ENCODE measurements at regions not wholly inside any gene's neighbourhood (a gene's known extent, or its start where the extent isn't known, plus 50 kb on each side); places are given as distances from the start of the nearest gene placed in this dataset.
"Not testable (repeated sequence)": the region's sequence is repeated elsewhere in the genome, so short reads cannot be mapped to it uniquely, and the experiment has no call there.

GRCh38 chr14:88098163-88098562 lies 93.2 kb downstream of the GPR65 start:
- Histone ChIP-seq H3K9me2 (replicated peaks; ENCODE audit: low read length) (no peaks in the 10 kb centered on the region), H3K36me3 (ENCODE audit: low read depth, low read length) (no peaks in the 10 kb centered on the region), H3K27ac (ENCODE audit: low read length) (no peak overlapping the region), H3K27me3 (ENCODE audit: low read length) (no peaks in the 10 kb centered on the region), H3K9me3 (ENCODE audit: low read length) (no peaks in the 10 kb centered on the region), H2AFZ (ENCODE audit: low read length) (no peak overlapping the region), H4K20me1 (ENCODE audit: low read length) (no peaks in the 10 kb centered on the region), H3K4me3 (ENCODE audit: low read length) (no peak overlapping the region), H3K4me2 (ENCODE audit: low read length) (no peak overlapping the region), H3F3A (ENCODE audit: low read length, unreplicated experiment) (no peaks in the 10 kb centered on the region), H3K9ac (ENCODE audit: low read length) (no peak overlapping the region), H3K79me2 (ENCODE audit: low read length) (no peaks in the 10 kb centered on the region), H3K4me1 (ENCODE audit: insufficient read depth, low read length) (no peaks in the 10 kb centered on the region)
- no TSS peak for BruUV-seq (replicated peaks)
- TF ChIP-seq EZH2 (IDR thresholded peaks at IDR 0.05; ENCODE audit: low read length, unreplicated experiment) (no peak), CTCF (conservative IDR thresholded peaks at IDR 0.05; ENCODE audit: low read depth, low read length) (no peak), EZH2phosphoT487 (IDR thresholded peaks at IDR 0.05; ENCODE audit: borderline replicate concordance, low read length) (no peak)
- DNase-seq (no peak), ATAC-seq (no peak)
- CTCF ChIA-PET: no interaction called here
- intact Hi-C loops (cut with micrococcal nuclease): no loop called here
- POLR2A ChIA-PET (ENCODE audit: unreplicated experiment): no interaction called here

- no peaks in the 10 kb centered on the region for H4K20me1 ChIP-seq (ENCODE audit: low read length)
- 0 out of 2 replicates have a peak, but pooled peaks cover 3% of the 10 kb centered on the region for H3K9me3 ChIP-seq (ENCODE audit: low read length)
- H3K9me2 ChIP-seq (replicated peaks; ENCODE audit: low read length): no peaks in the 10 kb centered on the region
- no peak overlapping the region for H3K4me2 ChIP-seq (ENCODE audit: low read length)
- H3K79me2 ChIP-seq (ENCODE audit: low read length): no peaks in the 10 kb centered on the region
- ATAC-seq (no peak), DNase-seq (no peak)
- no peaks in the 10 kb centered on the region for H3K4me1 ChIP-seq (ENCODE audit: insufficient read depth, low read length)
- no peaks in the 10 kb centered on the region for H3K36me3 ChIP-seq (ENCODE audit: low read depth, low read length)
- no peak for TF ChIP-seq CTCF (conservative IDR thresholded peaks at IDR 0.05; ENCODE audit: low read depth, low read length)
- no peak for TF ChIP-seq EZH2 (IDR thresholded peaks at IDR 0.05; ENCODE audit: low read length, unreplicated experiment)
- no peak for TF ChIP-seq EZH2phosphoT487 (IDR thresholded peaks at IDR 0.05; ENCODE audit: borderline replicate concordance, low read length)
- no peak overlapping the region for H3K9ac ChIP-seq (ENCODE audit: low read length)
- H3K4me3 ChIP-seq (ENCODE audit: low read length): no peak overlapping the region
- intact Hi-C loops (cut with micrococcal nuclease): no loop called here
- BruUV-seq (replicated peaks): no TSS peak
- no peaks in the 10 kb centered on the region for H3F3A ChIP-seq (ENCODE audit: low read length, unreplicated experiment)
- H3K27me3 ChIP-seq (ENCODE audit: low read length): no peaks in the 10 kb centered on the region
- H3K27ac ChIP-seq (ENCODE audit: low read length): no peak overlapping the region
- ChIA-PET CTCF (no interaction called here), POLR2A (ENCODE audit: unreplicated experiment) (no interaction called here)
- no peak overlapping the region for H2AFZ ChIP-seq (ENCODE audit: low read length)
Measured at GRCh38 chr14:88104710-88105109, 99.8 kb downstream of the GPR65 start.

- Histone ChIP-seq H3K36me3 (ENCODE audit: low read depth, low read length) (no peaks in the 10 kb centered on the region), H3K9me3 (ENCODE audit: low read length) (0 out of 2 replicates have a peak, but pooled peaks cover 3% of the 10 kb centered on the region), H3K4me1 (ENCODE audit: insufficient read depth, low read length) (no peaks in the 10 kb centered on the region), H3K4me3 (ENCODE audit: low read length) (no peak overlapping the region), H3K27me3 (ENCODE audit: low read length) (no peaks in the 10 kb centered on the region), H3K9ac (ENCODE audit: low read length) (no peak overlapping the region), H3K79me2 (ENCODE audit: low read length) (no peaks in the 10 kb centered on the region), H3F3A (ENCODE audit: low read length, unreplicated experiment) (no peaks in the 10 kb centered on the region), H4K20me1 (ENCODE audit: low read length) (no peaks in the 10 kb centered on the region), H3K9me2 (replicated peaks; ENCODE audit: low read length) (no peaks in the 10 kb centered on the region), H2AFZ (ENCODE audit: low read length) (no peak overlapping the region), H3K27ac (ENCODE audit: low read length) (no peak overlapping the region), H3K4me2 (ENCODE audit: low read length) (no peak overlapping the region)
- POLR2A ChIA-PET (ENCODE audit: unreplicated experiment): no interaction called here
- DNase-seq (no peak), ATAC-seq (no peak)
- CTCF ChIA-PET: no interaction called here
- TF ChIP-seq CTCF (conservative IDR thresholded peaks at IDR 0.05; ENCODE audit: low read depth, low read length) (no peak), EZH2 (IDR thresholded peaks at IDR 0.05; ENCODE audit: low read length, unreplicated experiment) (no peak), EZH2phosphoT487 (IDR thresholded peaks at IDR 0.05; ENCODE audit: borderline replicate concordance, low read length) (no peak)
- no TSS peak for BruUV-seq (replicated peaks)
- intact Hi-C loops (cut with micrococcal nuclease): no loop called here
Measured at GRCh38 chr14:88106377-88106776, 101.4 kb downstream of the GPR65 start.

GRCh38 chr14:88127669-88128068 lies 122.7 kb downstream of the GPR65 start:
- H3K4me2 ChIP-seq (ENCODE audit: low read length); H3K27me3 ChIP-seq (ENCODE audit: low read length); CTCF ChIA-PET; H2AFZ ChIP-seq (ENCODE audit: low read length); H3K9me3 ChIP-seq (ENCODE audit: low read length); POLR2A ChIA-PET (ENCODE audit: unreplicated experiment); intact Hi-C loops (cut with micrococcal nuclease); H3K9me2 ChIP-seq (replicated peaks; ENCODE audit: low read length); H4K20me1 ChIP-seq (ENCODE audit: low read length); H3K9ac ChIP-seq (ENCODE audit: low read length); DNase-seq; H3K36me3 ChIP-seq (ENCODE audit: low read depth, low read length); H3F3A ChIP-seq (ENCODE audit: low read length, unreplicated experiment); H3K4me3 ChIP-seq (ENCODE audit: low read length); ATAC-seq; H3K27ac ChIP-seq (ENCODE audit: low read length); BruUV-seq (replicated peaks); H3K79me2 ChIP-seq (ENCODE audit: low read length): not testable (repeated sequence)
- peaks cover 23% of the 10 kb centered on the region for H3K4me1 ChIP-seq (ENCODE audit: insufficient read depth, low read length)

Data from PC-3 (cell line).